ENCODE measurements at regions not wholly inside any gene's neighbourhood (a gene's known extent, or its start where the extent isn't known, plus 50 kb on each side); places are given as distances from the start of the nearest gene placed in this dataset.

DNA sequence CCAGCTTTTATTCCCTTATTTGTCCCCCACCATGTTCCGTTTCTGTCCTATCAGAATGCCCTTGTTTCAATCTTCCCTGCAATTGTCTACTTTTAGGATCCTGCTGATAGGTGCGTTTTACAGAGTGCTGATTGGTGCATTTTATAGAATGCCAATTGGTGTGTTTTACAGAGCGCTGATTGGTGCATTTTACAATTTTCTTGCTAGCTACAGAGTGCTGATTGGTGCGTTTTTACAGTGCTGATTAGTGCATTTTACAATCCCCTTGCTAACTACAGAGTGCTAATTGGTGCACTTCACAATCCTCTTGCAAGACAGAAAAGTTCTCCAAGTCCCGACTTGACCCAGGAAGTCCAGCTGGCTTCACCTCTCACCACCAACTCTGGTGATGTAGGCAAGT, 161.6 kb upstream of the CDYL start:
- Histone ChIP-seq H3K27me3 (ENCODE audit: insufficient read depth, low read length) (peaks cover 15% of the 10 kb centered on the region), H3K36me3 (ENCODE audit: insufficient read depth, low read length) (no peaks in the 10 kb centered on the region), H4K20me1 (ENCODE audit: insufficient read depth, low read length) (no peaks in the 10 kb centered on the region), H2AFZ (ENCODE audit: low read length) (no peak overlapping the region), H3K4me2 (ENCODE audit: insufficient read depth, low read length) (no peak overlapping the region), H3K4me3 (ENCODE audit: insufficient read depth, low read length) (no peak overlapping the region), H3K4me1 (ENCODE audit: insufficient read depth, low read length) (peaks cover 24% of the 10 kb centered on the region), H3K27ac (ENCODE audit: low read depth, low read length) (no peak overlapping the region), H3K79me2 (ENCODE audit: insufficient read depth, low read length) (no peaks in the 10 kb centered on the region), H3K9me3 (ENCODE audit: low read depth, low read length) (no peaks in the 10 kb centered on the region)
- TF ChIP-seq, protein P1, sequence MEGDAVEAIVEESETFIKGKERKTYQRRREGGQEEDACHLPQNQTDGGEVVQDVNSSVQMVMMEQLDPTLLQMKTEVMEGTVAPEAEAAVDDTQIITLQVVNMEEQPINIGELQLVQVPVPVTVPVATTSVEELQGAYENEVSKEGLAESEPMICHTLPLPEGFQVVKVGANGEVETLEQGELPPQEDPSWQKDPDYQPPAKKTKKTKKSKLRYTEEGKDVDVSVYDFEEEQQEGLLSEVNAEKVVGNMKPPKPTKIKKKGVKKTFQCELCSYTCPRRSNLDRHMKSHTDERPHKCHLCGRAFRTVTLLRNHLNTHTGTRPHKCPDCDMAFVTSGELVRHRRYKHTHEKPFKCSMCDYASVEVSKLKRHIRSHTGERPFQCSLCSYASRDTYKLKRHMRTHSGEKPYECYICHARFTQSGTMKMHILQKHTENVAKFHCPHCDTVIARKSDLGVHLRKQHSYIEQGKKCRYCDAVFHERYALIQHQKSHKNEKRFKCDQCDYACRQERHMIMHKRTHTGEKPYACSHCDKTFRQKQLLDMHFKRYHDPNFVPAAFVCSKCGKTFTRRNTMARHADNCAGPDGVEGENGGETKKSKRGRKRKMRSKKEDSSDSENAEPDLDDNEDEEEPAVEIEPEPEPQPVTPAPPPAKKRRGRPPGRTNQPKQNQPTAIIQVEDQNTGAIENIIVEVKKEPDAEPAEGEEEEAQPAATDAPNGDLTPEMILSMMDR (IDR thresholded peaks at IDR 0.05; ENCODE audit: extremely low read depth, low read depth, low read length) = no peak
- no peak for DNase-seq (ENCODE audit: insufficient read length, low spot score, missing footprints)

DNA sequence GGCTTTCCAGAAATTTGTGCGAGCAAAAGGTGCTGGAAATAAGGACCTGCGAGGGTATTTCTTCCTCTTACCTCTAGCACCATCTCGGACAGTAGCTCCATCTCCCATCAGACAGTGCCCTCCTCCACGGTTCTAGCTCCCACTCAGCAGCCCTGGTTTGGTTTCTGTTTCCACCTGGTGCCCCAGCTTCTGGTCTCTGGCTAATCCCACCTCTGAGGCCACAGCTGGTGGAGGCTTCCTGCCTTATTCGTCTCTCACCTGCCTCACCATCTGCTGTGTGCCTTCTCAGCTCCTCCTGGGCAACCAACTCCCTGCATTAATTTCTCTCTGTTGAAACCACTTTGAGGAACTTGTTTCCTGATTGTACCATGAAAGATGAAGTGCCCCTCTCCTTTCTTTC, 162.4 kb upstream of the CDYL start:
- Histone ChIP-seq H2AFZ (ENCODE audit: low read length) (no peak overlapping the region), H3K27ac (ENCODE audit: low read depth, low read length) (no peak overlapping the region), H3K4me2 (ENCODE audit: insufficient read depth, low read length) (no peak overlapping the region), H3K36me3 (ENCODE audit: insufficient read depth, low read length) (no peaks in the 10 kb centered on the region), H3K79me2 (ENCODE audit: insufficient read depth, low read length) (no peaks in the 10 kb centered on the region), H3K27me3 (ENCODE audit: insufficient read depth, low read length) (peaks cover 15% of the 10 kb centered on the region), H3K4me3 (ENCODE audit: insufficient read depth, low read length) (no peak overlapping the region), H4K20me1 (ENCODE audit: insufficient read depth, low read length) (no peaks in the 10 kb centered on the region), H3K4me1 (ENCODE audit: insufficient read depth, low read length) (peaks cover 24% of the 10 kb centered on the region), H3K9me3 (ENCODE audit: low read depth, low read length) (no peaks in the 10 kb centered on the region)
- TF ChIP-seq, protein P1 (IDR thresholded peaks at IDR 0.05; ENCODE audit: extremely low read depth, low read depth, low read length) = no peak
- no peak for DNase-seq (ENCODE audit: insufficient read length, low spot score, missing footprints)

DNA sequence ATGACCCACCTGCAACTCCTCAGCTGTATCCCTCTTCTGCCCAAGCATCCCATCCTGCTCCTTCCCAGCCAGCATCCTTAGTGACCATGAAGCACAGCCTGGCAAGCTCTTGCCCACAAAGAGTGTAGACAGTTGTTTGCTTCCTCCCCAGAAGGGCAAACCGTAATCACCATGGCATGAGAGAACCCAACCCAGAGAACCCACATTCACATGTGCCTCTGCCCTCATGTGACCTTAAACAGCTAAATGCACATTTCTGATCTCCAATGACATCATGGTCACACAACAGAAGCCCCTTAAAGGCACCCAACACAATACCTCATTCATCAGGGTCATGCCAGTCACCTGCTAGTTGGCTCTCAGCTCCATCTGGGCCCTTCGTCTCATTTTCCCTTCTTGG, 162.8 kb upstream of the CDYL start:
- H3K9me3 ChIP-seq (ENCODE audit: low read depth, low read length) = no peaks in the 10 kb centered on the region
- no peak overlapping the region for H2AFZ ChIP-seq (ENCODE audit: low read length)
- H3K27ac ChIP-seq (ENCODE audit: low read depth, low read length) = peak overlapping the region; percentile 32
- H3K4me2 ChIP-seq (ENCODE audit: insufficient read depth, low read length) = no peak overlapping the region
- no peak overlapping the region for H3K4me3 ChIP-seq (ENCODE audit: insufficient read depth, low read length)
- TF ChIP-seq, protein P1 (IDR thresholded peaks at IDR 0.05; ENCODE audit: extremely low read depth, low read depth, low read length) = no peak
- H3K27me3 ChIP-seq (ENCODE audit: insufficient read depth, low read length) = peaks cover 15% of the 10 kb centered on the region
- no peak for DNase-seq (ENCODE audit: insufficient read length, low spot score, missing footprints)
- no peaks in the 10 kb centered on the region for H3K79me2 ChIP-seq (ENCODE audit: insufficient read depth, low read length)
- no peaks in the 10 kb centered on the region for H3K36me3 ChIP-seq (ENCODE audit: insufficient read depth, low read length)
- H3K4me1 ChIP-seq (ENCODE audit: insufficient read depth, low read length) = peaks cover 24% of the 10 kb centered on the region
- H4K20me1 ChIP-seq (ENCODE audit: insufficient read depth, low read length) = no peaks in the 10 kb centered on the region

DNA sequence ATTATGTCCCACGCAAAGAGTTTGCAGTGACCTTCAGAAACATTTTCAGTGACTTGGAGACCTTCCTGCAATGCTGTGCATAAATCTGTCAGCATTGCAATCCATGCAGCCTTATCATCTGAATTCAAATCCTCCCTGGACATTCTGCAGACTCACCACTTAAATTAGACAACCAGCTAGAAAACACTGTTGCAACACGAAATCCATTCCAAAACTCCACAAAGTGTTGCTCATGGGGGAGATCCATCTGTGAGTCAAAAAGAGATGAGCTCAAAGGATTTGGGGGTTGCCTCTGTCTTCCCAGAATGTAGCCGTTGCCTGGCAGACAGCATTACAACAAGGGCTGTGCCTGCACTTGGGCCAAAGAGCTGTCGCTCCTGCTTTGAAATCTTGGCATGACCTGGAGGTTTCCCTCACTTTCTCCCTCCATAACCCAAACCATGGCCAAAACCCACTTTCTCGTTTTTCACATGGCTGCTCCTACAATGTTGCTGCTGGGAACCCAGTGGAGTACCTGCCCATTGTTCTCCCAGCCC, 163.5 kb upstream of the CDYL start:
- Histone ChIP-seq H3K27ac (ENCODE audit: low read depth, low read length) (peak overlapping the region; percentile 32), H3K4me3 (ENCODE audit: insufficient read depth, low read length) (no peak overlapping the region), H3K4me2 (ENCODE audit: insufficient read depth, low read length) (peak overlapping the region; percentile 22), H3K4me1 (ENCODE audit: insufficient read depth, low read length) (peaks cover 27% of the 10 kb centered on the region), H4K20me1 (ENCODE audit: insufficient read depth, low read length) (no peaks in the 10 kb centered on the region), H3K27me3 (ENCODE audit: insufficient read depth, low read length) (peaks cover 15% of the 10 kb centered on the region), H3K36me3 (ENCODE audit: insufficient read depth, low read length) (no peaks in the 10 kb centered on the region), H3K9me3 (ENCODE audit: low read depth, low read length) (no peaks in the 10 kb centered on the region), H3K79me2 (ENCODE audit: insufficient read depth, low read length) (no peaks in the 10 kb centered on the region), H2AFZ (ENCODE audit: low read length) (no peak overlapping the region)
- DNase-seq (ENCODE audit: insufficient read length, low spot score, missing footprints) = peak; percentile 78
- TF ChIP-seq, protein P1 (IDR thresholded peaks at IDR 0.05; ENCODE audit: extremely low read depth, low read depth, low read length) = no peak
